Effector memory CD8-positive, alpha-beta T cell (primary cell): ENCODE measurements at regions not wholly inside any gene's neighbourhood (a gene's known extent, or its start where the extent isn't known, plus 50 kb on each side); places are given as distances from the start of the nearest gene placed in this dataset.

Experiments used
- ATAC-seq: fragments of 150-1000 bp; cut with Tn5 transposase; replicated peaks from 2 replicates; pipeline ENCODE4 v1.10.0; 2021; ENCODE audit warnings: mild to moderate bottlenecking, moderate library complexity
- DNase-seq, 3 experiments: peaks; one replicate each; pipeline ENCODE4 v3.0.0; 2021
- H3K27ac Mint-ChIP-seq, 2 donors: one replicate each; pipeline ENCODE4 v1.8.0; 2022; ENCODE audit warnings: mild to moderate bottlenecking in 2 of 2, mixed read lengths in 2 of 2, moderate library complexity in 2 of 2
- H3K27me3 Mint-ChIP-seq, 2 donors: one replicate each; pipeline ENCODE4 v1.8.0; 2022; ENCODE audit warnings: mixed read lengths in 2 of 2
- H3K36me3 Mint-ChIP-seq: one replicate; pipeline ENCODE4 v1.8.0; 2022; ENCODE audit warnings: mild to moderate bottlenecking, moderate library complexity, mixed read lengths; ENCODE audit not compliant: insufficient read depth
- H3K4me1 Mint-ChIP-seq, 2 donors: one replicate each; pipeline ENCODE4 v1.8.0; 2022; ENCODE audit warnings: low read depth in 2 of 2, mixed read lengths in 2 of 2
- H3K4me3 Mint-ChIP-seq, 2 donors: one replicate each; pipeline ENCODE4 v1.8.0; 2022; ENCODE audit warnings: mild to moderate bottlenecking in 2 of 2, mixed read lengths in 2 of 2, moderate library complexity in 2 of 2
- H3K9me3 Mint-ChIP-seq, 2 donors: one replicate each; pipeline ENCODE4 v1.8.0; 2022; ENCODE audit warnings: mixed read lengths in 2 of 2

- no peaks in the 10 kb centered on the region for H3K36me3 Mint-ChIP-seq
- no peak overlapping the region for H3K27ac Mint-ChIP-seq
- H3K9me3 Mint-ChIP-seq = peaks cover 5 to 19% of the 10 kb centered on the region in 2 donors
- ATAC-seq (no peak), DNase-seq (no peak)
- no peak overlapping the region for H3K4me3 Mint-ChIP-seq
- H3K27me3 Mint-ChIP-seq = no peaks in the 10 kb centered on the region
- H3K4me1 Mint-ChIP-seq = no peaks in the 10 kb centered on the region
These were observed 164.2 kb upstream of the CLEC14A start for GRCh38 chr14:38420048-38420447.

GRCh38 chr14:38419579-38419978, 163.7 kb upstream of the CLEC14A start:
- Mint-ChIP-seq H3K27ac (no peak overlapping the region), H3K4me3 (no peak overlapping the region), H3K36me3 (no peaks in the 10 kb centered on the region), H3K27me3 (no peaks in the 10 kb centered on the region), H3K4me1 (no peaks in the 10 kb centered on the region), H3K9me3 (peaks cover 5 to 14% of the 10 kb centered on the region in 2 donors)
- DNase-seq (no peak), ATAC-seq (no peak)

DNA sequence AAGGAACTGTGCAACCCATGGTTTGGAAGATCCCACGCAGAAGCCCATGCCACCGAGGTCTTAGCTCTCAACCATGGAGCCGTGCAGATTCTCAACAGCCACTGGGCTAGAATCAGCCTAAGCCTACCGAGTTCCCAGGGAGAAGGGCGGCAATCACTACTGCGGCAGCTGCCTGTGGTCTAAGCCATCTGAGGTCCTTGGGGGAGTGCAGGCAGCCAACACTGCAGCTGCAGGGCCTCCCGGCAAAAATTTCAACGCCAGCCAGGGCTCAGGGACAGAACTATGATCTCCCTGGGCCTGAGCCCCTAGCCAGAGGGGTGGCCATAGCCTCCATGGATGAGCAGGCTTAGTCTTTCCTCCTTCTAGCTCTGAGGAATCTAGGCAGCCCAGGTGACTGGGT, 156.8 kb upstream of the CLEC14A start:
- H3K4me3 Mint-ChIP-seq = no peak overlapping the region
- H3K36me3 Mint-ChIP-seq = no peaks in the 10 kb centered on the region
- no peaks in the 10 kb centered on the region for H3K4me1 Mint-ChIP-seq
- no peaks in the 10 kb centered on the region for H3K27me3 Mint-ChIP-seq
- DNase-seq (no peak), ATAC-seq (no peak)
- peaks cover 2 to 14% of the 10 kb centered on the region in 2 donors for H3K9me3 Mint-ChIP-seq
- no peak overlapping the region for H3K27ac Mint-ChIP-seq

GRCh38 chr14:38410442-38410841, 154.5 kb upstream of the CLEC14A start:
- H3K27ac Mint-ChIP-seq = no peak overlapping the region
- no peaks in the 10 kb centered on the region for H3K36me3 Mint-ChIP-seq

GRCh38 chr14:38409071-38409705, 153.3 kb upstream of the CLEC14A start:
- Mint-ChIP-seq H3K4me1 (no peaks in the 10 kb centered on the region), H3K36me3 (no peaks in the 10 kb centered on the region), H3K9me3 (peaks cover 2 to 14% of the 10 kb centered on the region in 2 donors), H3K27me3 (no peaks in the 10 kb centered on the region), H3K4me3 (no peak overlapping the region), H3K27ac (no peak overlapping the region)
- DNase-seq (no peak), ATAC-seq (no peak)

More at GRCh38 chr14:38410442-38410841, 154.5 kb upstream of the CLEC14A start:
- DNase-seq = no peak
- Mint-ChIP-seq H3K4me3 (no peak overlapping the region), H3K27me3 (no peaks in the 10 kb centered on the region), H3K9me3 (peaks cover 2 to 14% of the 10 kb centered on the region in 2 donors), H3K4me1 (no peaks in the 10 kb centered on the region)
- no peak for ATAC-seq

GRCh38 chr14:38405851-38406635, 150.2 kb upstream of the CLEC14A start:
- peaks cover 0 to 11% of the 10 kb centered on the region in 2 donors for H3K9me3 Mint-ChIP-seq
- no peaks in the 10 kb centered on the region for H3K4me1 Mint-ChIP-seq
- no peak overlapping the region for H3K27ac Mint-ChIP-seq
- H3K36me3 Mint-ChIP-seq = no peaks in the 10 kb centered on the region
- H3K27me3 Mint-ChIP-seq = no peaks in the 10 kb centered on the region
- no peak overlapping the region for H3K4me3 Mint-ChIP-seq
- no peak for ATAC-seq
- DNase-seq = no peak

- ATAC-seq (no peak), DNase-seq (no peak)
- no peaks in the 10 kb centered on the region for H3K4me1 Mint-ChIP-seq
- peaks cover 0 to 11% of the 10 kb centered on the region in 2 donors for H3K9me3 Mint-ChIP-seq
- H3K4me3 Mint-ChIP-seq = no peak overlapping the region
- H3K36me3 Mint-ChIP-seq = no peaks in the 10 kb centered on the region
- no peak overlapping the region for H3K27ac Mint-ChIP-seq
- H3K27me3 Mint-ChIP-seq = no peaks in the 10 kb centered on the region
These were observed 148.7 kb upstream of the CLEC14A start for GRCh38 chr14:38404616-38405015.

GRCh38 chr14:38404100-38404541, 148.2 kb upstream of the CLEC14A start:
- DNase-seq (no peak), ATAC-seq (no peak)
- Mint-ChIP-seq H3K4me3 (no peak overlapping the region), H3K9me3 (peaks cover 0 to 11% of the 10 kb centered on the region in 2 donors), H3K27ac (no peak overlapping the region), H3K4me1 (no peaks in the 10 kb centered on the region), H3K27me3 (no peaks in the 10 kb centered on the region), H3K36me3 (no peaks in the 10 kb centered on the region)

DNA sequence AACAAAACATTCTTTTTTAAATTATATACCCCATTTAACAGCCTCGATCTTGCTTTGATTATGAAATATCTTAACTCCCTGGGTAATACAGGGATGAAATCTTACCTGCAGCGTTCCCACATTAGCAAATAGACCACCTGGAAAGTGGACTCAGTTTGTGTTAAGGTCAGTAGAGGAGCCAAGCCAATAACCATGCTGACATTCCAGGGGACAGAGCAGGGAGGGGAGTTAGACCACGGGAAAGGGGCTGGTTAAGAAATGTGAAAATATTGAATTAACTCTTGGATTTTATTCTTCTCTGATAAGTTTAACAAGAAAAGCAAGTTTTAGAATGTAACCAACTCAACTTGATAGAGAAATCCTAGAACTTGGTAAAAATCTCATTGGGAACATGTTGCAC, 144.9 kb upstream of the CLEC14A start:
- ATAC-seq (no peak), DNase-seq (no peak)
- Mint-ChIP-seq H3K4me3 (no peak overlapping the region), H3K36me3 (no peaks in the 10 kb centered on the region), H3K4me1 (no peaks in the 10 kb centered on the region), H3K27ac (no peak overlapping the region), H3K27me3 (no peaks in the 10 kb centered on the region), H3K9me3 (peaks cover 0 to 11% of the 10 kb centered on the region in 2 donors)

- H3K36me3 Mint-ChIP-seq = no peaks in the 10 kb centered on the region
- H3K4me1 Mint-ChIP-seq = no peaks in the 10 kb centered on the region
- H3K9me3 Mint-ChIP-seq = peaks cover 3 to 11% of the 10 kb centered on the region in 2 donors
- no peak overlapping the region for H3K27ac Mint-ChIP-seq
- DNase-seq = no peak
- no peak overlapping the region for H3K4me3 Mint-ChIP-seq
- no peaks in the 10 kb centered on the region for H3K27me3 Mint-ChIP-seq
- no peak for ATAC-seq
These were observed 143.8 kb upstream of the CLEC14A start for GRCh38 chr14:38399652-38400051.

GRCh38 chr14:38394767-38395166, 138.9 kb upstream of the CLEC14A start:
- no peak for DNase-seq
- no peak overlapping the region for H3K27ac Mint-ChIP-seq
- no peak for ATAC-seq
- peaks cover 0 to 3% of the 10 kb centered on the region in 2 donors for H3K9me3 Mint-ChIP-seq
- no peaks in the 10 kb centered on the region for H3K4me1 Mint-ChIP-seq
- no peak overlapping the region for H3K4me3 Mint-ChIP-seq
- H3K36me3 Mint-ChIP-seq = no peaks in the 10 kb centered on the region
- H3K27me3 Mint-ChIP-seq = peaks cover 0 to 5% of the 10 kb centered on the region in 2 donors

DNA sequence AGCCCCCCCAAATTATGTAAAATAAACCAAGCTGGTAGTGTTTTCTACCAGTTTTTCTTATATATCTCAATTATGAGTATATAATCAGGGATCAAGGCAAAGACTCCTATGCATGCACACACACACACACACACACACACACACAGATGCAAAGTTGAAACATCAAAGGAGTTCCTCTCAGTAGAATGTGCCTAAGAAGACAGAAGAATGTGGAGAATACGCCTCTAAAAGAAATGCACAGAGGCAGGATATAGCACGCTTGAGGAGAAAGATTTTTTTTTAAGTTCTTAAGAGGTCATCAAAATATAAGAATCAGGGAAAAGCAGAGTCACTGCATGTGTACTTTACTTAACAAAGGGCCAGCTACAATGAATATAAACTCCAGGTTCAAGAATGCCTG, 138.2 kb upstream of the CLEC14A start:
- Mint-ChIP-seq H3K4me1 (no peaks in the 10 kb centered on the region), H3K27me3 (peaks cover 0 to 5% of the 10 kb centered on the region in 2 donors), H3K27ac (no peak overlapping the region), H3K9me3 (peaks cover 0 to 3% of the 10 kb centered on the region in 2 donors), H3K36me3 (no peaks in the 10 kb centered on the region), H3K4me3 (no peak overlapping the region)
- ATAC-seq (no peak), DNase-seq (no peak)

- Mint-ChIP-seq H3K27ac (no peak overlapping the region), H3K9me3 (peaks cover 3 to 7% of the 10 kb centered on the region in 2 donors), H3K4me1 (no peaks in the 10 kb centered on the region), H3K36me3 (no peaks in the 10 kb centered on the region), H3K27me3 (peaks cover 0 to 5% of the 10 kb centered on the region in 2 donors), H3K4me3 (no peak overlapping the region)
- DNase-seq (no peak), ATAC-seq (no peak)
These were observed 135.4 kb upstream of the CLEC14A start for GRCh38 chr14:38391334-38391733.

DNA sequence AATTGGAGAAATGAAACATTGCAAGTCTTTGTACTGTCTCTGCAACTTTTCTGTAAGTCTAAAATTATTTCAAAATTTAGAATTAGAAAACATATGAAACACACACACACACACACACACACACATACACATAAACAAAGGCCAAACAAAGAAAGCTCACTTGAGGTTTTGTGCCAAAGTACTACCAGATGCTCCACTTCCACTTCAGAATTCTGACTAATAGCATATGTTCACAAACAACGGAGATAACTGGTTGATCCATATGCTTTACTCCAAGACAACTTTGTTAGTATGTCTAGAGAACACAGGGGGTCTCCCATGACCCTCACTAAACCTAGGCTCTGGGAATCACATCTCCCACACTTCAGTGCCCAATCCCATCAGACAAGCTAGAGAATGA, 133.8 kb upstream of the CLEC14A start:
- Mint-ChIP-seq H3K36me3 (no peaks in the 10 kb centered on the region), H3K4me3 (no peak overlapping the region), H3K27ac (no peak overlapping the region), H3K27me3 (peaks cover 0 to 5% of the 10 kb centered on the region in 2 donors), H3K9me3 (peaks cover 0 to 7% of the 10 kb centered on the region in 2 donors), H3K4me1 (no peaks in the 10 kb centered on the region)
- no peak for DNase-seq
- no peak for ATAC-seq
